ENCODE measurements at regions not wholly inside any gene's neighbourhood (a gene's known extent, or its start where the extent isn't known, plus 50 kb on each side); places are given as distances from the start of the nearest gene placed in this dataset.
"Not testable (repeated sequence)": the region's sequence is repeated elsewhere in the genome, so short reads cannot be mapped to it uniquely, and the experiment has no call there.

DNA sequence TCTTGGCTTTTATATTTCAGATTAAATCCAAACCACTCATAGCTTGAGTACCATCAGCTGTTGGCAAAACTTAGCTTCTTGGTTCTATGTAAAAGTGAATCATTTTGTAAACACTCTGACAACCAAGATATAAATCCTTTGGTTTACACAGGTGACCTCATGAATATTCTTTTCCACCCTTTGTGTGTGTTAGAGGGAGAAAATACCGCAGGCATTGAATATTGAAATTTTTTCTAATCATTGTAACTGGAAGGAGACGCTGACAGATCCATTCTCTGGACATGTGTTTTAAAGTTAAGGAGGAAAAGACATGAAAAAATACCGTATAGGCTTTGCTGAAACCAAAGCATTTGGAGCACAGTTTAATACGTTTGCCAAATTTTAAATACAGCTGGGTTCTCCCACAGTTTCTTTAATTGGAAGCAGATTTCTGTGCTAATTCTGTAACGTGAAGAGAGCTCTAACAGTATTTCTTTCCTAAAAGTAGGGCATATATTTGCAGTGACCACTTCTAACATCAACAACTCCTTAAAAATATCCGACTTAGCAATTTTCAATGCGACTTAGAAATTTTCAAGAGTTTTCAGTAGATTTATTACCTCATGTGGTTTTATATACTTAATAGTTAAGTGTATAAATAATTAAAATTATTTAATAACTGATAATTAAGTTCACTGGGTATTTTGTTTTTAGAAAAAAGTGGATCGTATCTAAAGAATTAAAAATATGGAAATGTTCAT is 388.2 kb downstream of the USP25 start:
- no peak for DNase-seq

DNA sequence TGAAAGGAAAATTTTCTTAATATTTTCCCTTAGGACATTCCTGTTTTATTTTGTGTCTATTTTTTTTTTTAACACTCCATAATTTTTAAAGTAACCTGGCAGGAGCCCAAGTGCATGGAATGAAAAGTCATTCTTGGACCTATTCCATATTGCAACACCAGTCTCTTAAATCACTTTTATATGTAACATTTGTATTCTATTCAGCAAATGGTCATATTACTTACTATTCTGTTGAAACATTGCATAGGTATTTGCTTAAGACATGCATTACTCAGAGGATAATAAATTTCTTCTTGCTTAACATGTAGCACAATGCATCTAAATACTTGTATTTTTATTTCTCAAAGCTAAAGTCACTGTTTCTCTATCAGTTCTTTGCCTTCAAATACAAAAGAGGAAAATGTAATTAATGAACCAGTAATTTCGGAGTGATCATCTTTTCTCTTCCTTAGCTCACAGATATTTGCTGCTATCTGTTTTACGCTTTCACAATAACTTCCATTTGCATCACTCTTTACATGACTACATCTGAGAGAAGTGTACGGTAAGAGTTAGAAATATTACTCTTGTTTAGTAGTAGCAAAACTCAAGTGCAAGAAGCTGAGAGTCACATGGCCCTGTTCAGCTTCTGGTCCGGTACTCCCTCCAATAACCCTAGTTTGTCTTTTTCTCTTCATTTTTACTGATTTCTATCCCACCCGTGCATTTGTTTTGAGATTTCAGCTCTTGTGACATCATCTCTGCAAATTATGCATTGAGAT is 394.8 kb downstream of the USP25 start:
- DNase-seq = no peak

DNA sequence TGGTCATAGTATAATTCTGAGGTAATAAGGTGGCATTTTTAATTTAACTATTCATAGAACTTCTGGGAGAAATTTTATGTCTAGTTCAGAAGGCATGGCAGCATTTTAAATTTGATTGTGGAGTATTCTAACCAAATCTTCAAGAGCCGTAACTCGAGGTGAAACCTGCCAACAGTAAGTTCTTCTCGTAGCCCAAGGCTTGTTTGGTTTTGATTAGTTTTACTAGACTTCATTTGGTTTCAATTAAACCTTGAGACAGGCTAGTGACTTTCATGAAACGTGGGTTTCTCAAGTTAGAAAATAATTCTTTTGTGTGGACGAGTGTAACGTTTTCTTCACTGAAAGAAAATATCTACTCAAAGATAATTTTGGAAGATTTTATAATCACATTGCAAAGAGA is 395.5 kb downstream of the USP25 start:
- no peak for DNase-seq

DNA sequence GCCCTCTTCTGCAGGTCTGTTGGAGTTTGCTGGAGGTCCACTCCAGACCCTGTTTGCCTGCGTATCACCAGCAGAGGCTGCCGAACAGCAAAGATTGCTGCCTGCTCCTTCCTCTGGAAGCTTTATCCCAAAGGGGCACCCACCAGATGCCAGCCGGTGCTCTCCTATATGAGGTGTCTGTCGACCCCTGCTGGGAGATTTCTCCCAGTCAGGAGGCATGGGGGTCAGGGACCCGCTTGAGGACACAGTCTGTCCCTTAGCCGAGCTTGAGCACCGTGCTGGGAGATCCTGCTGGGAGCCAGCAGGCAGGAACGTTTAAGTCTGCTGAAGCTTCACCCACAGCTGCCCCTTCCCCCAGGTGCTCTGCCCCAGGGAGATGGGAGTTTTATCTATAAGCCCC is 402.7 kb downstream of the USP25 start:
- not testable (repeated sequence) for DNase-seq

DNA sequence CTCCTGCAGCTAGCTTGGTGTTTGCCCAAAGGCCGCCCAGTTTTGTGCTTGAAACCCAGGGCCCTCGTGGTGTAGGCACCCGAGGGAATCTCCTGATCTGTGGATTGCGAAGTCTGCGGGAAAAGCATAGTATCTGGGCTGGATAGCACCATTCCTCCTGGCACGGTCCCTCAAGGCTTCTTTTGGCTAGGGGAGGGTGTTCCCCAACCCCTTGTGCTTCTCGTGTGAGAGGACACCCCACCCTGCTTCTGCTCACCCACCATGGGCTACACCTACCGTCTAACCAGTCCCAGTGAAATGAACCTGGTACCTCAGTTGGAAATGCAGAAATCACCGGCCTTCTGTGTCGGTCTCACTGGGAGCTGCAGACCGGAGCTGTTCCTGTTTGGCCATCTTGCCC is 403.5 kb downstream of the USP25 start:
- no peak for DNase-seq

DNA sequence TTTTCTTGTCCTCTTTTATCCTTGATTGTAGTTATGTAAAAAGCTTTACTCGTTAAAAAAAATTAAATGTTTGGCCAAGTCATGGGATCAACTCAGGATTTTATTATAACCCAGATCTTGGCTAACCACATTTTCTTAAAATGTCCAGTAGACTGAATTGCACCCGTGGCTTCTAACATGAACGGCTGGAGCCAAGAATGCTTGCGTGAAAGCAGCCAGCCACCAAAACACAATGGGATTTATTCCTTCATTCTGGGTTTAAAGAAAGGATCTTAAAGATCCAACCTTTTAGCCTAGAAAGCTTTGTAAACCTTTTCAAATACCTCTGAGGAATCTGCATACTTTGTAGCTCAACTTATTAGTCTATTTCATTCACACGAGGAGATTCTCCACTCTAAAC is 404.4 kb downstream of the USP25 start:
- DNase-seq = no peak

DNA sequence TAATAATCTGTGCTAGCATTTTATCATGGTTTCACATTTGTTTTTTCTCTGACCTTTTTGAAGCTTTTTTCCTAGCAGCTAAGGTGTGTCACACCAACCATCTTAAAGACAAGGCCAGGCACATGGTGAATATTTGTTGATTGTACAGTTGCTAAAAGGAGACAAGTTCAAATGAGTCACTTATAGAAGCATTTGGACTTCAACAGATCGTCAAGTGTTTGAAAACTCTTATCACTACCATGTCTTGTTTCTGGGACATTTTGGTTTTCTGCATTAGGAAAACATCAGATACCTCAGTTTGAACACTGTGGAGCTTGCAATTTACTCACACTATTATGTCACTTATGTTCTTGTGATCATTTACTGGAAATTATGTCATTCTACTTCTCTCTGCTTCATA is 407.3 kb downstream of the USP25 start:
- DNase-seq = no peak

DNA sequence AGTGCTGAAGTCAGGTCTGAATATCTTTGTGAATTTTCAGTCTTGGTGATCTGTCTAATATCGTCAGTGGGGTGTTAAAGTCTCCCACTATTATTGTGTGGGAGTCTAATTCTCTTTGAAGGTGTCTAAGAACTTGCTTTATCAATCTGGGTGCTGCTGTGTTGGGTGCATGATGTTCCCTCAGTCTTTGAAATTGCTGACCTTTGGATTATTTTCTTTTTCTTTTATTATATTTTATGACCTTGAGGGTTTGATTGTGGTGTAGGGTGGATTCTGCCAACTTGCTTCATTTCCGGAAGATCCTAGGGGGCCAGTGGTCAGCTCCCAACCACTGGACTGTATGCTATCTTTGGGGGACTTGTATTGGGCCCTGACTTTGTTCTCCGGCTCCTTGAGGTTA is 415.3 kb downstream of the USP25 start:
- DNase-seq = no peak

DNA sequence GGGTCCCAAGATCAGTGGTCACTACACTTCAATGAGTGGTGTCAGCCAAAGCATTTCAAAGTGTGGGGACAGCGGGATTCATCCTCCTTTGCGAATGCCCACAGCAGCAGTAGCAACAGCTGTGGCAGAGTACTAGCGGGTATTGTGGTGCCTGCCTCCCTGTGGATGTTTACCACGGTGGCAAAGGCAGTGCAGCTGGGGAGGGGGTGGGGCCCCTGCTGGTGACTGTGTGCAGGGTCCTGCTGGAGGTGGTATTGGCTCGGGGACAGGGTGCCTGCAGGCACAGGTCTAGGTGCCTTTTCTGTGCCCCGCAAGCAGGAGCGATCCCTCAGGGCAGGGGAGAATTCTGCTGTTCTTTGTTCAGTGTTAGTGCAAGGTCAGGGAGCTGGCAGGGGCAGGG is 415.7 kb downstream of the USP25 start:
- DNase-seq = no peak

DNA sequence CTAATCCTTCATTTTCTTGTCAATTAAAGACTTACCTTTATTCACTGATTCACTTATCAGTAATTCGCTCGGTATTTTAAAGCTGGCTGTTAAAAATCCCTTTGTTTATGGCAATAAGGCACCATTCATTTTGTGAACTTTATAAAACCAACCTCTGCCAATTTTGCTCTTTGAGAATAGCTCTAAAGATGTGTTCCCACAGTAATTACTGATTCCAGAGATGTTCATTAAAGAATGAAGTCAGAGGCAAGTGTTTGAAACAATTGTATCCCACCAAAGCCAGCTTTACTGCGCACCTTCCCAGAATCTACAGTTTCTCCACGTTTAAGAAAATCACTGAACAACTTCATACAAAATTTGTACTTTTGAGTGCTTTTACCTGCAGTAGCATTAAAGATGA is 424.5 kb downstream of the USP25 start:
- no peak for DNase-seq

DNA sequence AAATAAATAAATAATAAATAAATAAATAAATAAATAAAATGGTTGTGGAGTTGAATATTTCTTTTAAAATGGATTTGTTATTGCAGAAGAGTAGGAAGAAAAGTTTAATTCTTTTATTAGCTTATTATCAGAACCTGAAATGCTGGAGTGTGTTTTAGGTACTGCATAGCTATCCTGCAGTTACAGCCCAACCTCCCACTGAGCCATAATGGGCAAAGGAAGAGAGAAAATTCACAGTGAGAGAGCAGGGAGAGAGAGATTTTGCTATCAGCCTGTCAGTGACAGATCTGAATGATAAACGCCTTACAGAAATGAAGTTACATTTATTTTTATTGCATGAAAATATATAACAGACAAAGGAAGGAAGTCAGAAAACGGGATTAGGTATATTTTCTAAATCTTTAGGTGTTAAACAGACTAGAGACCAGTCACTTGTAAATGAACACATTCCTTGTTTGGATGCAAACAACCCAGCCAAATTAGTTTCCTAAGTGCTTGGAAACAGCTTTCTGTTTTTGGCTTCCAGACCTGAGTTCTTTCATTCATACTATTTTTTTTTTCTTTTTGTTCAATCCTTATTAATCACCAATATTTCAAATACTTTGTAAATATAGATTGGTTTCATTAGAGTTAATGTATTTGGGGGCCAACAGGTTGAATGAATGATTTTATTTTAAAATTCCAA is 425.3 kb downstream of the USP25 start:
- no peak for DNase-seq

DNA sequence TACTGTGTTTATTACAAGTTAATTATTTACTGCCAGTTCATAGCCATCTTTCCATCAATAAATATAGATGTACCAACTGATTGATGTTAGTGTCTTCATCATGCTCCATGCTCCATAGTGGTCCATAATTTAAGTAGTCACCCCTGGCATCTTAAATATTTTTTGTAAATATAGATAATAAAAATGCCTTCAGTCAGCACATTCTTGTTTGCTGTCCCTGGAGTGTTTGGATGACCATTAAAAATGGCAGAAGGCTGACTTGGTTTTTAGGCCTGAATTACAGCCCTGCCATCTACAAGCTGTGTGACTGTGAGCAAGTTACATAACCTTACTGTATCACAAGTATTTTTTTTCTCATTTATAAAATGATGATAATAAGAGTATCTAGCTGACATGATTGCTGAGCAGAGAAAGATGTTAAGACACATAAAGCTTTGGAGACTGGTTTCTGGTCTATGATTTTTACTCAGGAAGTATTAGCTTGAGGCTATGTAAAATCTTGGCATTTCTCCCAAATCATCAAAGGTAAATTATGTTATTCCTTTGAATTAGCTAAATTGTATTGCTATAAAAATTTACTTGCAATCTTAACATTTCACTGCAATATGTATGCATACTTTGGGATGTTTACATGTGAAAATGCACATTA is 427.2 kb downstream of the USP25 start:
- DNase-seq = no peak

DNA sequence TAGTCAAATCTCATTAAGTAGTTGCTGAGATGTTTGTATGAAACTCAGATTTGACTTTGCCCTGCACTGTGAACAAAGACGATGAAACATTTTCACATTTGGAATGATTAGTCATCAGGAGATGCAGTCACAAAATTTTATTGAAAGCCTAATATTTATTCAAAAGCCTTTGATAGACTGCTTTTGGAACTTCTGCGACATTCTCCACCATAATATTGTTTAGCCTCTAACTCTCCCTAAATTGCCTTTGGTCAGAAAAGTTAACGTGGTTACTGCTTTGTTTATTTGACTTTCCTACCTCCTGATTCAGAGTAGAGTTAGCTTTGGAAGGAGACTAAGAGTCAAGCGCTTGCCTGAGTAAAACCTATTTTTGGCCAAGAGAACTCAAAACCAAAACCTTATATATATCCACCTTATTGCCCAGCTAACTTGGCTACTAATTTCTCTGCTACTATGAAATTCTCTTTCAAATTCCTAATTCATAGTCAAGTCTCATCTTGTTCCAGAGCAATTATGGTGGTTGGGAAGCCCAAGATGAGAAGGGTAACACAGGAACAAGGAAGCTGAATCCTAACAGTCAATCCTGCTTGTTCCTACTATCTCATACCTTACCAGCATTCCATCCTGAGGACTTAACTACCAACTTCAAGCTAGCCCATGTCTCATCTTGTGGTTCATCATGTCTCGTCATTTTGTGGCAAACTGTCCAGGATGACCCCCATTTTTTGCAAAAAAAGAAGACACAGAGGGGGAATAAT is 429.6 kb downstream of the USP25 start:
- DNase-seq = no peak

DNA sequence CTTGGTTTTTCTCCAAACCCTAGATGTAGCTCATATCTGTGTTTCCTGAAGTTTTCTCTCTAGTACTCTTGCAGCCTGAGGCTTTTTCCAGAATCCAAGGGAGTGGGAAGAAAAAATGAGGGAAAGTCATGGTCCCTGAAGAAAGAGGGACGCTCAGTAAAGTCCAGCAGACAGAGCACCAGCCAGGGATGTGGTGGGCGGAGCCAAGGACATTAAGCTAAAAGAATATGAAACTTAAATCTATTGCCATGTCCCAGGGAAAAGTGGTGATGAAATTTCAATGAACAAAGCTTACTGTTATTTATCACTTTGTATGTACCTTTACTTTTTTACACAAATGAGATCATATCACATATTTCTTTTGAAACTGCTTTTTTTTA is 430.2 kb downstream of the USP25 start:
- DNase-seq = no peak

DNA sequence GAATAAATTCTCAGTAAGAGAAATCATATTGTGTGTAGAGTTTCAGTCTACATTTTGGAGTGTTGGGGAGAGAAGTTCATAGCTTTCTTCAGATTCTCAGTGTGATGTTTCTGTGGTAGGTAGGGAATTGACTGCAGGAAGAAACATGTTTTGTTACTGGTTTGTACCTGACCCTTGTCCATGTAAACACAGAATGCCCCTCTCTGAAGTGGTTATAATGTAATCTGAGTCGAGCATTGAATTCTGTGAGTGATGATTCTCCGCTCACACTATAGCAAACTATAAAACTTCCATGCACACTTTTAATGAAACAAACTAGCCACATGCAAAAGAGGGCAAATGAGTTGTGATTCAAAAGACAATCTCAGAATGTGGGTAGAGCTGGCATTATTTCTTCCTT is 433.2 kb downstream of the USP25 start:
- DNase-seq = no peak

DNA sequence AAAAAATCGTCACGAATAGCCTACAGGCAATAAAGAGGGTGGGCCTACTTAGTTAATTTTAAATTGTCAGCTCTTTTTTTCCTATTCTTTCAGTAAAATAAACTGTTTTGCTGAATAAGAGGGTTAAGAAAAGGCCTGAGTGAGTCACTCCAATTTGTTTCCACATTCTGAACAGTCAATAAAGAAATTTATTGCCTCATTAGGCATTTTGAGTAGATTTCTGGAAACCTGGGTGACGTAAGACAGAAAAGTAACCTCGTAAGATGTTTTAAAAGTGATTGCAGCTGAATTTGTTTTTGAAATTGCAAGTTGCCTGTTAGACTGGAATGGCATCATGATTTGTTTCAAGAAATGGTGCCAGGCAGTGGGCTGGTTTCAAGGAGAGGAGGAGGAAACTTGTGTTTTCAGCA is 439.3 kb downstream of the USP25 start:
- DNase-seq = peak; percentile 13 to 52

DNA sequence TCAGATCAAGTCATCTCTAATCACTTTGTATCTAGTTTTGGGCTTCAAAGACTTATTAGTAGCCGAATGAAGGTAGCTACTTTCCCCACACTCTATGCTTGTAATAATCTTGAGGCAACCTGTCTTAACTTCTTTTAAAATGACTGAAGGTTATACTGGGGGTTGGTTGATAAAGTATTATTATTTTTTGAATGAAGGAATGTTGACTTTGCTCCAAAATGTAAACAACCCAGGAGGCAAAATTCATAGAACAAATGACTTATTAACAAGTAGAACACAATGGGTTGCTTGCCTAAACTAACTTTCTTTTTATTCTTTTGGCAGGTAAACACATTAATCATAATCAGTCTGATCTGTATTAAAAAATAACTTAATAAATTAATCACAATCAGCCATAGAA is 440.0 kb downstream of the USP25 start:
- DNase-seq = no peak

DNA sequence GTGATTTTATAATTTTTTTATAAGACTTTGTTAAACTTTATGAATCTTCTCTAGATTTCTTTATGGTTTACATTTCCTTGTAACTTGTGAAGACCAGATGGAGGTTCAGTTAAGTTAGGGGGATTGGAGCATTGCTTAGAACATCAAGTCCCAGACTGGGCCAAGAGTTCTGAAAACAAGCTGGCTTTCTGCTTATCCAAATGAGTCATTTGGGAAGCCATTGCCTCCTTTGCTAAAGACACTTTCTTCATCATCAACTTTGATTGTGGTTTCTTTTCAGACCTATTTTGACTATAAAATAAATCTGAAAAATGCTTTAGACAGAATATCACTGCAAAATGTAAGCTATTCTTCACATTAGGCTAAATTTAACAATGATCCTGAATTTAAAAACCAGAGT is 446.8 kb downstream of the USP25 start:
- DNase-seq = no peak

DNA sequence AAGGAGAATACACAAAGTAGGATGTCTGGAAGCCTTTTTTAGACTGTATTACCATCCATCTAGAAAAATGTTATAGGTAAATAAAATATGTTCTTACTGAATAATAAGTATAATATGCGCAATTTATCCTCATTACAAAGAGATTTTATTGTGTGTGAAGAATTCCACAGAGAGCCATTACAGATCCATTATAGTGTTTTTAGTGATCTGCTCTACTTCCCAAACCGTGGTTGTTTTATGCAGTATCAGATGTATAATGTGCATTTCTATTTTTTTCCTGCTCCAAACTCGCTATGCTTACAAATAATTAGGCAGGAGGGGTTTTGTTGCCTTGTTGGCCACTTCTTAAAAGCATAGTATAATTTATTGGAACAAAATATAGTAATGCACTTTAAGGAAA is 447.8 kb downstream of the USP25 start:
- DNase-seq = no peak

DNA sequence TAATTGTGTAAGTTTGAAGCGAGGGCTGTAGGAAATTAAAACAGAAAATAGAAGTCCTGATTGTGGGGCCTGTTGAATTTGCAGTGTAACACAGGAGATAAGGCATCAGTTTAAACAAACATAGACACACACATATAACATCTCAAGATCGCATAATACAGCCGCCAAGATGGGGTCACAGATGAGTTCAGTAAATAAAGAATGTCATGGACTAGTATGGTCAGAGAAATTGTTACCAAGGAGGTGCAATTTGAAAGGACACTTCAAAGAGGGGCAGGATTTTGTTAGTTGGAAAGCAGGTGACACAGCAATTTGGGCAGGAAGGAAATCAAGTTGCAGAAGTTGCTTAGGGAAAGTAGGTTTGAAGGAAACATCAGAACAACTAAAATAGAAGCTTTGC is 450.0 kb downstream of the USP25 start:
- no peak for DNase-seq

DNA sequence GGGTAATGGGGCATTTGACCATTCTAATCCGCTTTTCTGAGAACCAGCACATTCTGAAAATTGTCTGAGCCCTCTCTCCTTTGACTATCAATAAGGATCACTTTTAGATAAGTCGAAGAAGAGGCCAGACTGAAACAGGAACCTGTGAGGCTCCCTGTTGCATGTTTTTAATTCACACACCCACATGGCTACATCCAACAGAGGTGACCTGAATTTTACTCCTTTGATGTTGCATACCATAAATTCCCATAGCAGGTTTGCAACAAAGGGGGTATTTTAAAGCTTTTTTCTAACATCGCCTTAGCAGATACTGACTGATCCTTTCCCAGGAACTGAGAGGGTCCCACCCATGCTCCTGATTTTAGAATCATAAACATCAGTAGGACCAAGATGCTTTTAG is 450.8 kb downstream of the USP25 start:
- DNase-seq = no peak

DNA sequence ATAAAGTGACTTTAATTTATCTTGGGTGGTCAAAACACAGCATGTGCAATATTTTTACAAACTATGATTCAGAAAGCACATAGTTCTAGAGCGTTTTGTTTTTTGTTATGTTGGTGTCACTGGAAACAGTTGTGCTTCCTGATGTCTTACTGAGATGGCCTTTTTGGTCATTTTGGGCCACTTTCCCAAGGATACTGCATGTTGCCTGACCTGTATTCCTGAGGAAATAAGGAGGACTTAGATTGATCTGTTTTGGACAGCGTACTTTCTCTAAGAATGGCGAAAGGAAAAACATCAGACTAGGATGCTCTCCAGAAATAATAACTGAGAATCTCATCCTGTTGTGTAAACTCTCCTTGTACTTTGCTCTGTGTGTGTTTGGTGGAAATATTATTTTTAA is 451.2 kb downstream of the USP25 start:
- no peak for DNase-seq

DNA sequence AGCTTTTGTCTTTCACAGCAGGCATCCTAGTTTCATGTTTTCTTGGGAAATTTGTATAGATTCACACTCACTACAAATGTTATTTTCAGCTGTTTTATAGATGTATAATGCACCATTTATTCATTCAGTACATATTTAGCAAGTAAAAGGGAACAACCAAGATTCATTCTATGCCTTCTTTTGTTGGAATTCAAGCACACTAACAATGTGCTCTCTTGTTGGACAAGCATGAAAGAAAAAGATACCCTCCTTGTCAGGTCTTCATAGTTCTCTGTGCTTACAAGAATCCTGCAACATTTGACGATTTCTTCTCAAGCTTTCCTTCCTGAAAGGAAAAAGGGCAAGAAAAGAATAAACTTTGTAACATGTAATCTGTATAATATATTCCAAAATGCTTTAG is 456.0 kb downstream of the USP25 start:
- no peak for DNase-seq
